ENCODE measurements at regions not wholly inside any gene's neighbourhood (a gene's known extent, or its start where the extent isn't known, plus 50 kb on each side); places are given as distances from the start of the nearest gene placed in this dataset.
"Not testable (repeated sequence)": the region's sequence is repeated elsewhere in the genome, so short reads cannot be mapped to it uniquely, and the experiment has no call there.

DNA sequence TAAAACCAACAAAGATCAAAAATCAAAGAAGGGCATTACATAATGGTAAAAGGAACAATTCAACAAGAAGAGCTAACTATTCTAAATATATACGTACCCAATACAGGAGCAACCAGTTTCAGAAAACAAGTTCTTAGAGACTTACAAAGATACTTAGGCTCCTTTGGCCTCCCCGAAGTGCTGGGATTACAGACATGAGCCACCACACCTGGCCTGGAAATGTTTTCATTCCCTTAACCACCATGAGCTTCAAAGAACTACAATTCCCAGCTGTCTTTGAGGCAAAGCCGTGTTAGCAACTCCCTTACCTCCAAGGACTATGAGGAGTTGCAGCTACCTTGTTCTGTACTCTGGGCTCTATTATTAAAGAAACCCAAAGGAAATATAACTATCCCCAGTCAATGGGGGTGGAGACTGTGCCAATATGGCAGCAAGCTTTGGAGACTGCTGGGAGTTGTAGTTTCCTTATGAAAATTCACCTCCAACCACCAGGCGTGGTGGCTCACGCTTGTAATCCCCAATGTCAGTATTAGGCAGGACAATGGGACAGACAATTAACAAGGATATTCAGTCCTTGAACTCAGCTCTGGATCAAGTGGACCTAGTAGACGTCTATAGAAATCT lies 893.9 kb downstream of the SLC6A15 start:
- not testable (repeated sequence) for DNase-seq

DNA sequence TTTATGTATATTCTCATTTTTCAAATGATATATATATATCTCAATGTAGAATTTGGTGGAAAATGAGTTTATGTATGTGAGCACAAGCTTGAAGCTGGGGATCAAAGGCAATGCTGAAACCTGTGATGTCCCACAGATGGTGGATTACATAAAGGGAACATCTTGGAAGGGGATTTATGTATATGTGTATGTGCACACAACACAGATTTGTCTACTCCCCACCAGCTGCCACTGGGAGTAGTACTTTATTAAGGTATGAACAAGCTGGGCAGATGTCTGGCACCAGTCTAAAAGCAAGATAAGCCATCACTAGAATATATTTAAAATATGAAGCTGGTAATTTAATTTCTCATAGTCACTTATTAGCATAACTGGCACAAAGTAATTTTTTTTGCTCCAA lies 895.6 kb downstream of the SLC6A15 start:
- DNase-seq: no peak

DNA sequence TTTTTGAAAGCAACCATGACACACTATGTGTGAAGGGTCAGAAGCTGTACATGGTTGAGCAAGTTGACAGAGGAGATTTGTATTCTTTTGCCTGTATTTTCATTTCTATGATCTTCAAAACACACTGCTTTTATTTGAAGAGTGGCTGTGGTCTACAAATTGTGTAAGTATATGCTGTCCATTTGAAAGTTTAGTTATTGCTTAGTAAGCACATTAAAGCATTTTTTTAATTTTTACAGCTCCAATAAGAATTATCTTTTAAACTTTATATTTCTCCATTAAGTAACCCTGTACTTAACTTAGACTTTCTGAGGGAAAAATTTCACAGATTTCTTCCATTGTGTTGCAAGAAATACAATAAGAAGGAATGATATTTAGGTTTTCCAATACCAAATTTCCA lies 915.2 kb downstream of the SLC6A15 start:
- no peak for DNase-seq

DNA sequence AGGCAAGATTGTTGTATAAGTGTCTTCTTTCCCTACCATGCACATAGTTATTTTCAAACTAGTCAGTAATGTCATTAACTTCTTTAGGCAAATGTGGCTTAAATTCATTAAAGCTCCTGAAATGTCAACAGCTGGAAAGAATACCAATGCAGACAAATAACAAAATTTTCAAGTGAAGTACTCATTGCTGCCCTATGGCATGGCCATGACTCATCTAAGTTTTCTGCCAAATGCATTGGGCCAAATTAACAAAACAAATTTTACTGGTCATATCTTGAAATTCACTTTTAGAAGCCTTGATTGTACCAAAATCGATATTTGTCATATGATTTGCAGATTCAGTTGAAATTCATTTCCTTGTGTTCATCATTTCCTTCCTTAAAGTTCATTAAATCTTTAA lies 915.9 kb downstream of the SLC6A15 start:
- peak; percentile 13 for DNase-seq

DNA sequence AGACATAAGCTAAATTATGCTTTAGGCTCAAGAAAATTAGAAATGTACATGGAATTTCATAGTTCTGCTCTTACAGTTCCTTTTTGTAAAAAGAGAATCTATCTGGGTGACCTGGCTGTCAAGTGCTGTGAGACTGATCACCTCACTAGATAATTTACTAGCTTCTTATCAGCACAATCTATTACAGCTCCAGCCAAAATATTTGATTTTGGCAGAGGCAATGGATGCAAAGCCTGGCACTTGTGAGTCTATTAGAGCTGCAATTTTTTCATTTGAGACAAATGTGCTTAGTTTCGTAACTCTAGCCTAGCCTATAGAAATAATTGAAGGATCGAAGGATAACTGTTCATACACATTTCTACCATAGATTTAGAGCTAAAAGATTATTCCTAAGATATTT lies 927.5 kb downstream of the SLC6A15 start:
- no peak for DNase-seq

DNA sequence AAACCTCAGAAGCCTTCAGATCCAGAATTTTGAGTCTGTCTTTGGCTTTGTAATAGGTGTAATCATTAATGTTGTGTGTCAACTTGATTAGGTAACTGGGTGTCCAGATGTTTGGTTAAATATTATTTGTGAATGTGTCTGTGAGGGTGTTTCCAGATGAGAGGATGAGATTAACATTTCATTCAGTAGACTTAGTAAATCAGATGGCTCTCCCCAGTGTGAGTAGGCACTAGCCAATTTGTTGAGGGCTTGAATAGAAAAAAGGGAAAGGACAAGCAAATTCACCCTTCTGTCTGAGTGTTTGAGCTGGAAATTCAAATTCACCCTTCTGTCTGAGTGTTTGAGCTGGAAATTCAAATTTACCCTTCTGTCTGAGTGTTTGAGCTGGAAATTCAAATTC lies 932.2 kb downstream of the SLC6A15 start:
- no peak for DNase-seq

DNA sequence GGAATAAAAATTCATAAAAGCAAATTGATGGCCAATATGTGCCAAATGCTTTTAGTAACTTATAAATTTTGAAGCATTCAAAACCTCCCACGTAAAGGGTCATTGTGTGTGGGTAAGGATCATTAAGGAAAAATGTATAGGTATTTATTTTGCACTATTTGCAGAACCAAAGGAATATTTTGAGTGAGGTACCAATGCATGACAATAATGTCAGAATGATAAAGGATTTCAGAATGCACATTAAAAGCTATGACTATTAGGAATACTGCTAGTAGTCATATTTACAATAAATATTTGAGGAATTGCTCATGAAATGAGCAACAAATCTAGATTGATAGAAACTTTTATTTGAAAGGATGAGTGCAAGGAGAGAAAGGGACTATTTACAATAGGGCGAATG lies 932.8 kb downstream of the SLC6A15 start:
- no peak for DNase-seq

DNA sequence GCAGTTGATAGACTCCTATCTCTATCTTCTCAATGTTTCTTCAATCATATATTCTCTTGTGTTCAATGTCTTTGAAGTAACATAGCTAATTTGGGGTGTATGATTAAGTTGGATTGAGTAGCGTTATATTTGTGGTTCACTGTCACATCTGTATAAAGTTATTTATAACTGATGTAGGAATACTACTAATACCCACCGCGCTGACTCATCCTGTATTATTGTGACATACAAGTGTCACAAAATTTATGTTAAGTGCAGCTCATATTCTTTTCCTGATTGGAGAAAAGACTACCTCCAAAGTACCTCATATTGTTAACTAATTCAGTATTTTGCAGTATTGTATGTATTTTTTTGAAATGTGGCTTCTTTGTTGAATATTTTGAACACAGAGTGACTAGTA lies 940.8 kb downstream of the SLC6A15 start:
- DNase-seq: no peak

DNA sequence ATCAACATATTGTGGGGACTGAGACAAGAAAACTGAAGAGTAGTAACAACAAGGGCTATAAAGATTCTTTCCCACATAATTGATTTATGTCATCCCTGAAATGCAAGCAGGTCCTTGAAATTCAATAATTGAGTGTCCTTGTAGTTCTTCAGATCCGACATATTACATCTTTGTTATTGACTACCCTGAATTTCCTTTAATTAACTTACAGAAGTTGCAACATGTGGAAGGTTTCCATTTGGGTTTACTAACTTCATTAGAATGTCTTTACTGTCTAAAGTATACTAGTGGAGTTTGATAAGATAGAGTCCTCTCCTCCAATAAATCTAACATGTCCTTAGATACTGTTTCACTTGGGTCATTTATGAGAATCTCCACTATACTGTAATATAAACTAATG lies 951.8 kb downstream of the SLC6A15 start:
- DNase-seq: no peak

DNA sequence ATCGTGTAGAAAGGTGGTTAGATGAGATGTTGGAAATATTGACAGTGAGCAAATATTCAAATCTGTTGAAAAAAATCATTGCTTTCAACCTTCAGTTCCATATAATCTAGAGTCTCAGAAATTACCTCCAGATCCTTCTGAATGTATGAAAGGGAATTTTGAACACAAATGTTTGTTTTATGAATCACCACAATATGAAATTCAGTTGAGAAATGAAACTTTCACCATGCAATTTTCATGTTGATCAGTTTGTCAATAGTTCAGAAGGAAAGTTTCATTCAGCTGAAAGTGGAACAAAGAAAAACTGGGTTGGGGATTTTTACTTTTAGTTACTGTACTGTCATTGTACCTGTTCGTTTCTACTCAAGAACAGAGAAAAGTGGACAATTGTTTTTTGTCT lies 953.6 kb downstream of the SLC6A15 start:
- no peak for DNase-seq

DNA sequence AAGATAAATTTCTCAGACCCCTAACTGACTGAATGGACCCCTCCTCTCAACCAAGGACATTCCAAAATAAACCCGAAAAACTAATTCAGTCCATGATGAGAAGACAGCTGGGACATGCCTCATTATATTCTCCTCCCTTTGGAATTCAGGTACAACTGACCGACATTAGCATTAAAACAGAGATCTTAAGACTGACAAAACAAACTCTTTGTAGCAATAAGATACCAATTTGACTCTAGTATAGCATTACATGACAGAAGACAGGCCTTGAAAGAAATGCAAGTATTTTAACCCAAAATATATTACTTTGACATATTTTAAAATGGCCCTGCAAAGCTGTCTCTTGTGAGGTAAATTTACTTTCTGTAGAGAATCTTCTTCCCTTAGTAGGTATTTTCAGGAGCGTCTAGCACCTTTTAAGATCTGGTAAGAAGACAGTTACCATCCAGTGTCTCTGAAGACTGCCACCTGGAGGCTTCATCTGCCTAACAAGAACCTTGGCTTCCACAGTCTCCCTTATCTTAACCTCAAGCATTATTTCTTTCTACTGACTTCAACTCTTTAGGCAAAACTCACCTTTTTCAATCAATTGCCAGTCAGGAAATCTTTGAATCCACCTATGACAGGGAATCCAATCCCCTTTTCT lies 957.5 kb downstream of the SLC6A15 start:
- DNase-seq: peak; percentile 18

DNA sequence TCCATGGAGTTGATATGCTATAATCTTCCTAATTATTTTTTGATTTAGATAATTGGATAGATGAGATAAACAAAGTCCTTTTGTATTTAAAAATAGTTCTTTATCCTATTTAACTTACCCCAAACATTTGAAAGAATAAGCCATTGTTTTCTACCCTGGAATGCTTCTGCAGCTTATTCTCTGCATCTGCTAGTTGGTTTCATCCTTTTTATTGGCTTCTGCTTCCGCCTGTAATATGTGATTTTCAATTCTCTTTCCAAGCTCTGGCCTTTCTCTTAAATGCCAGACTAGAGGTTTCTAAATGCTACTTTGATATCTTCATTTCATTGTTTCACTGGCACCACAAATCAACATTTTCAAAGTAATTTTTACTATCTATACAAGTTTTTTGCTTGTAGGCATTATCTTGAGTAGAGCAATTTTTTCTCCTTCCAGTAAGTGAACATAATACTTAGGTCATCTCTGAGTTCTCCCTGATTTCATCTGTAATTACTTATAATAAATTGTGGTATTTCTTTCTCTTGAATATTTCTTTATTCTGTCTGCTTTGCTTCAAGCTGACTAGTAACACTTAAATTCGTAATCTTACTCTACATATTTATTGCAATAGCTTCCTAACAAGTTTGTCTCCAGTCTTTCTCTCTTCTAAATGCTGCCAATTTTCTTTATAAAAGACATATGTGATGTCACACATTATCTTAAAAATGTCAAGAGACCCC lies 958.4 kb downstream of the SLC6A15 start:
- no peak for DNase-seq

DNA sequence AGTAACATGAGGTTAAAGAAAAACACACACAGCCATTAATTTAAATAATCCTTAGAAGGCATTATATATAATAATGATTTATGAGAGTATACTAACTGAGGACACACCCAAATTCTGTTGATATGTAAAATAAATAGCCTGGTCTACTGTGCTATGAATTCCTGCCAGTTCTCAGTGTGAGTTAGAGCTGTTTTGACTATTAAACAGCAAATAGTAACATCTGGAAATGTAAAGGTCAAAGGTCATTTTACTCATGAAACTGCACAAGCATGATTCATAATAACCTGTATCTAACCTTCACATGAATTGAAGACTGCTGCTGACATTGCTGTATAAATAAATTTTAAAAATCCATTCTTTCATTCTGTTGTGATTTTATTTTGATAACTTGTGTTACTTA lies 966.7 kb downstream of the SLC6A15 start:
- DNase-seq: peak; percentile 27

DNA sequence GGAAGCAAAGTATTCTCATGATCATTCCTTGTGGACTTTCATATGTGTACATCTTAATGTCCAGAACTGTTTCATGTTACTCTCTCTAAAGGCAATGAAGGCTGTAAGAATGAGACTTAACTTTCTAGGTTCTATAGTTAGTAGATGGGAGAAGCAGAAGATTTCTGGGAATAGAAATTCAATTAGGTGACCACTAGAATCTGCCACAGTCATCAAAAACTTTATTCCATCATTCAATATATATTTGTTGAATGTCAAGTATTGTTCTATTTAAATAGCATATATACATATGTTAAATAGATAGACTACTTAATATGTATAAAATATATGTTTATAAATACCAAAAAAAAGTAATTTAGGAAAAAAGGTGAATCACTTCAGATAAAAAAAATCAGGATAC lies 972.9 kb downstream of the SLC6A15 start:
- DNase-seq: no peak

DNA sequence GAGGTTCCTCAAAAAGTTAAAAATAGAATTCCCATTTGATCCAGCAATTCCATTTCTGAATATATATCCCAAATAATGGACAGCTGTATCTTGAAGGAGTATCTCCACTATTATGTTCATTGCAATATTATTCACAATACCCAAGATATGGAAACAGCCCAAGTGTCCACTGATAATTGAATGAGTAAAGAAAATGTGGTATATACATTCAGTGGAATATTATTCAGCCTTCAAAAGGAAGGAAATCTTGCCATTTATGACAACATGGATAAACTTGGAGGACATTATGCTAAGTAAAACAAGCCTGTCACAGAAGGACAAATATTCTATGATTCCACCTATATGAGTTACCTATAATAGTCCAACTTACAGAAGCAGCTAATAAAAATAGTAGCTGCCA lies 979.0 kb downstream of the SLC6A15 start:
- DNase-seq: no peak

DNA sequence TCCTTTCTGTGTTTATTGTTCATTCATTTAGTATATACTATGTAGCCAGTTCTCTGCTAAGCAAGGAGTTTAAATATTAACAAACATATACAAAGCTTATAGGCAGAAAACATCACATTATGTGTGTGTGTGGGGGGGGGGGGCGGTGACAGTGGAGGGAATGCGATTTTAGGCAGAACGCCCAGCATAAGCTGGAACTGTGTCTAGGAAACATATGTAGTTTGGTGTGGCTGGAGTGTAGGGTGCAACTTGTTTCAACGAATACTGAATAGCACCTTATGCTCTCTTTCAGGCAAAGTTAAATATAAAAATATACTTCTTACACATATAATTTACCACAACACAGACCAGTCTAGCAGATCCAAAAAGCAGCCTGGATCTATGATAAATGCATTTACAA lies 980.6 kb downstream of the SLC6A15 start:
- DNase-seq: no peak

DNA sequence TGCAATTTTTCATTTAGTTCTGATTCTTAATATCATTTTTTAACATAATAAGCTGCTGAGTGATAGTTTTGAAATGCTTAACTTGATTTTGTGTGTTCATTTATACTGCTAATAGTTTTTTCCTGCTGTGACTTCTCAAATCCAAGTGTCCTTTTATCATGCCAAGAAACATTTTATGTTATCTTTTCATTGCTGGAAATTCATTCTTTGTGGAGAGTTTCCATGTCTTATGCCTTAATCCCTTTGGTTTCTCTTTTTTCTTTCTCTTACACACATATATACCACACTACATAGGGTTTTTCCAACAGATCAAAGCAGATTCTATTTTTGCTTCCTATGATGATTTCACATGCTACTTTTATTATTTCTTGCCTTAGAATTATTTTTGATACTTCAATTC lies 981.1 kb downstream of the SLC6A15 start:
- no peak for DNase-seq

DNA sequence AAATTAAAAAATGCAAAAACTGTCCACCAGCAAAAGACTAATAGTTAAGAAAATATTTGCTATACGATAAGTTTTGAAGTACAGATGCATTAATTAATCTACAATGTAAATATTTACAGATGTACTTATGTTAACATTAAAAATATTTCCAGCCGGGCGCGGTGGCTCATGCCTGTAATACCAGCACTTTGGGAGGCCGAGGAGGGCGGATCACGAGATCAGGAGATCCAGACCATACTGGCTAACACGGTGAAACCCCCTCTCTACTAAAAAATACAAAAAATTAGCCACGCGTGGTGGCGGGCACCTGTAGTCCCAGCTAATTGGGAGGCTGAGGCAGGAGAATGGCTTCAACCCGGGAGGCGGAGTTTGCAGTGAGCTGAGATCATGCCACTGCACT lies 982.8 kb downstream of the SLC6A15 start:
- DNase-seq: not testable (repeated sequence)

DNA sequence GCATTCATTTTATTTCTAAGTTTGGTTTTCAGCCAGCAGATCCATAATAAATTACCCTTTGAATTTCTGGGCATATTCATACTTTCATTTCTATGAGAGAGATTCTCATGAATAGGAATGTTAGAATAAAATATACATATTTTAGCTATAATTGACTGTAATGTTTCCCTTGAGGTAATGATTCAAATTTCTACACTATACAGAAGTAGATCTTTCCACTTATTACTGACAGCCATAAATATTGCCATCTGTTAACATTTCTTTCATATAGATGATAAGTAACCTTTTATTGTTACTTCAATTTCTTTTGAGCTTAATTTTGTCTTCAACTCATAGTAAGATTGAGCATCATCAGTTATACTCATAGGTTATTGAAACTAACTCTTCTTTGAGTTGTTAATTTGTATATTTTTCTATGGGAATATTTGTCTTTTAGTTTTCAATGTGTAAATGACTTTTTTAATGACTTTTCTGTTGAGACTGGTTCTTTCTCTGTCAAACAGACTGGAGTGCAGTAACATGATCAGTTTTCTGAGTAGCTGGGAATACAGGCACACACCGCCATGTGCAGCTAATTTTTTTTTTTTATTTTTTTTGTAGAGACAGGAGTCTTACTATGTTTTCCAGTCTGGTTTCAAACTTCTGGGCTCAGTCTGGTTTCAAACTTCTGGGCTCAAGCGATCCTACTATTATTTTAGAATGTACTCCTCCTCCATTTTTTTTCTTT lies 991.6 kb downstream of the SLC6A15 start:
- no peak for DNase-seq

DNA sequence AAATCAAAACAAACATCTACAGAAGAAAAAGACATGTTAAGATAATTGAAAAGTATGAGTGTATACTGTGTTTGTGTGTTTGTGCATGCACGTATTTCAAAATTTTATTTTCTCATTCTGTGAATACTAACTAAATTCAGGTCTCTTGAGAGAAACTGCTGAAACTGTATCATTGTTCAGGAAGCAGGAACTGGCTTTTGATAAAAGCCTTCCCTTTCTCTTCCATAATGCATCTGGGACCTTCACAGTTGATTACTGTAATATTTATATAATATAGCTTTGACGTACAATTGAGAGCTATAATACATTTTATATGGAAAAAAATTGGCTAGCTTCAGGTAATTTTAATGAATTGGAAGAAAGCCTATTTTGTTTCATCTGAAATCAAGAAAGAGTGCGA lies 993.5 kb downstream of the SLC6A15 start:
- DNase-seq: no peak

DNA sequence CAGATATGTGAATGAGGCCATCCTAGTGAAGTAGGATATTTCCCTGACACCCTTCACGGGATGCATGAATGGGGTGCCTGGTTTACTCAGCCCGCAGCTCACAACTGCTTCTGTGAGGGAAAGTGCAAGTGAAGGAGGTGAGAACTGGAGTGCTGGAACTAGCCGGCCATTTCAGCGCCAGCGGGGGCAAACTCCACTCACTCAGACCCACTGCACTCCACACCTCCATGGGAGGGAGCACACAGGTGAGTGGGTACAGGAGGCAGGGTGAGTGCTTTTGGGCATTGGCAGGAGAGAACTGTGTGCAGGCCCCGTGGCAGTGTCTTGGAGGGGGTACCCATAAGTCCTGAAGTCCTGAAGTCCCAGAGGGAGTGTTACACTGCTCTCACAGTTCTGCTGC lies 1008.4 kb downstream of the SLC6A15 start:
- DNase-seq: no peak

DNA sequence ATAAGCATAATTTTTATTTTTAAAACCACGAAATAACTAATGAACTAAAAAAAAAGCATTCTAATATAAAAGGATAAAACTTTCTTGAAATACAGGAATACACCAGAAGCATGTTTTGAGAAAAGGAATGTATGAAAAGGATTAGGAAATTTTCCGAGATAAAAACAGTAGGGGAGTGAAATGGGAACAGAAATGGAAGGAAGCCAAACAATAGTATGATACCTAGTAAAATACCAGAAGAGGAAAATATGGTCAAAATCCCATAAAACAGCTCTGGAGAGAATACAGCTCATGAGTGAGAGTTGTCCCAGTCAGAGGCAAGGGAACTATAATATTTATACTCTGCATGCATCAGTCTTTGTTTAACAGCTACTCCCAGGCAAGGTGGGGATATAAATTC lies 1016.2 kb downstream of the SLC6A15 start:
- peak; percentile 18 for DNase-seq

DNA sequence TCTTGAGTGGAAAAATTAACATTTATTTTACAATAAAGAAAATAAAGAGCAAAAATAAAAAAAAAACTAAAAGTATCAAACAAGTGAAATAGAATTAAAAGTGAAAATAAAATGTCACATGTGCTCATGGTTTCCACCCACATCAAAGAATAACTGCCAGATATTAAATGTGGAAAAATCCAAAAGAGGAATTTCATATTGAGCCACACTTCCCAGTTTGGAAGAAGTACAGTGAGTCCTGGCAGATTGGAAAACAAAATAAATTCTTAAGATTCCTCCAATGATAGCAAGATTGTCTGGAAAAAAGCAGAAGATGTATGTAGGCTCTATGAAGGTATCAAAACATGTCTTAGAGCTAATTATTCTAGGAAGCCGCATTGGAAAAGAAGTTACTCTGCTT lies 1019.5 kb downstream of the SLC6A15 start:
- DNase-seq: peak; percentile 37

DNA sequence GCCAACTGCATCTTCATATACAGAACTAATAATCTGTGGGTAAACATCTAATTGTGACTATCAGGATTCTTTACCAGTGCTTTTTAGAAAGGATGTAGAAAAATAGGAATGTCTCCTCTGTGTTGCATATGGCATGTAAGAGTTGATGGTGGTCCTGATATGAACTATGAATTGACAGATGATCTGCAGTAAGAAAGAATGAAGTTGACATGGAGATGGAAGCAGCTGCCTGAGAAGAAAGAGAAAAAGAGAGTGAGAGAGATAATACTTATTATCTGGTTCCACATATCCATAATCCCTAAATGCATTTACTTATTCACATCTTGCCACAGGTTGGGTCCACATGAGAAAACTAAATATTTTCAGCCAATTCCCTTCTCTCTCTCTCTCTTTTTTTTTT lies 1022.9 kb downstream of the SLC6A15 start:
- no peak for DNase-seq
